CD4-positive, CD25-positive, alpha-beta regulatory T cell (primary cell): ENCODE measurements at regions not wholly inside any gene's neighbourhood (a gene's known extent, or its start where the extent isn't known, plus 50 kb on each side); places are given as distances from the start of the nearest gene placed in this dataset.

Experiments used
- ATAC-seq, 2 donors: fragments of 150-1000 bp; cut with Tn5 transposase; one replicate each; pipeline ENCODE4 v1.10.0; 2021; ENCODE audit warnings: low read depth in 2 of 2, moderate number of reproducible peaks in 2 of 2, moderate library complexity in 1 of 2
- DNase-seq, 3 donors: peaks; one replicate each; pipeline versions ENCODE4 v3.0.0 to v3.0.0-alpha.2; 2012 to 2022; ENCODE audit warnings: mixed read lengths in 1 of 3
- H3K27ac ChIP-seq: one replicate; pipeline ENCODE4 v1.7.0; 2013; ENCODE audit warnings: mild to moderate bottlenecking, low read length; ENCODE audit not compliant: insufficient read depth, poor library complexity, severe bottlenecking
- H3K27me3 ChIP-seq: one replicate; pipeline ENCODE4 v1.7.0; 2013; ENCODE audit warnings: low read length; ENCODE audit not compliant: control insufficient read depth, insufficient read depth
- H3K36me3 ChIP-seq: one replicate; pipeline ENCODE4 v1.7.0; 2013; ENCODE audit warnings: mild to moderate bottlenecking, low read length, moderate library complexity; ENCODE audit not compliant: control insufficient read depth, insufficient read depth
- H3K4me1 ChIP-seq: 2 replicates; pipeline ENCODE4 v1.7.0; 2013; ENCODE audit warnings: mild to moderate bottlenecking, low read length; ENCODE audit not compliant: insufficient read depth, control insufficient read depth, poor library complexity, severe bottlenecking
- H3K4me3 ChIP-seq: one replicate; pipeline ENCODE4 v1.7.0; 2013; ENCODE audit warnings: low read depth, mild to moderate bottlenecking, low read length, moderate library complexity
- H3K9me3 ChIP-seq, 2 experiments: 1 replicate in 1 of 2; 2 replicates in 1 of 2; pipeline ENCODE4 v1.7.0; 2013; ENCODE audit warnings: low read length in 2 of 2, mild to moderate bottlenecking in 1 of 2, moderate library complexity in 1 of 2; ENCODE audit not compliant: control insufficient read depth in 2 of 2
- H3K27ac Mint-ChIP-seq, 3 donors: one replicate each; pipeline ENCODE4 v1.8.0; 2020 to 2022; ENCODE audit warnings: mild to moderate bottlenecking in 3 of 3, mixed read lengths in 3 of 3, moderate library complexity in 2 of 3
- H3K27me3 Mint-ChIP-seq: one replicate; pipeline ENCODE4 v1.8.0; 2022; ENCODE audit warnings: mild to moderate bottlenecking, mixed read lengths
- H3K36me3 Mint-ChIP-seq: one replicate; pipeline ENCODE4 v1.8.0; 2020; ENCODE audit warnings: mixed read lengths
- H3K4me1 Mint-ChIP-seq, 4 donors: one replicate each; pipeline ENCODE4 v1.8.0; 2020 to 2022; ENCODE audit warnings: mixed read lengths in 4 of 4, mild to moderate bottlenecking in 1 of 4
- H3K4me3 Mint-ChIP-seq, 4 donors: one replicate each; pipeline ENCODE4 v1.8.0; 2020 to 2022; ENCODE audit warnings: mild to moderate bottlenecking in 4 of 4, mixed read lengths in 4 of 4, moderate library complexity in 3 of 4
- H3K9me3 Mint-ChIP-seq, 7 donors: one replicate each; pipeline ENCODE4 v1.8.0; 2020 to 2022; ENCODE audit warnings: mixed read lengths in 7 of 7, mild to moderate bottlenecking in 3 of 7, moderate library complexity in 2 of 7

- H3K9me3 ChIP-seq = no peaks in the 10 kb centered on the region
- no peaks in the 10 kb centered on the region for H3K27me3 ChIP-seq
- H3K27ac Mint-ChIP-seq = no peak overlapping the region
- no peaks in the 10 kb centered on the region for H3K4me1 Mint-ChIP-seq
- H3K36me3 Mint-ChIP-seq = no peaks in the 10 kb centered on the region
- no peak overlapping the region for H3K4me3 ChIP-seq
- no peak overlapping the region for H3K4me3 Mint-ChIP-seq
- no peak for ATAC-seq
- no peaks in the 10 kb centered on the region for H3K4me1 ChIP-seq
- no peak overlapping the region for H3K27ac ChIP-seq
- no peaks in the 10 kb centered on the region for H3K27me3 Mint-ChIP-seq
- no peaks in the 10 kb centered on the region for H3K36me3 ChIP-seq
- no peak for DNase-seq
- peaks cover 2 to 10% (median 6%) of the 10 kb centered on the region in 7 donors for H3K9me3 Mint-ChIP-seq
These were observed 132.8 kb upstream of the PAPPA start for GRCh38 chr9:116020801-116021200.

GRCh38 chr9:116027096-116027495, 126.5 kb upstream of the PAPPA start:
- Histone ChIP-seq H3K27me3 (no peaks in the 10 kb centered on the region), H3K4me1 (no peaks in the 10 kb centered on the region), H3K36me3 (no peaks in the 10 kb centered on the region), H3K4me3 (no peak overlapping the region), H3K27ac (no peak overlapping the region), H3K9me3 (no peaks in the 10 kb centered on the region)
- no peak overlapping the region for H3K4me3 Mint-ChIP-seq
- no peak overlapping the region for H3K27ac Mint-ChIP-seq
- no peaks in the 10 kb centered on the region for H3K4me1 Mint-ChIP-seq
- H3K27me3 Mint-ChIP-seq = no peaks in the 10 kb centered on the region
- no peaks in the 10 kb centered on the region for H3K36me3 Mint-ChIP-seq
- DNase-seq (no peak), ATAC-seq (no peak)
- H3K9me3 Mint-ChIP-seq = peaks cover 0 to 11% (median 3%) of the 10 kb centered on the region in 7 donors

GRCh38 chr9:116027511-116027910, 126.1 kb upstream of the PAPPA start:
- DNase-seq (no peak), ATAC-seq (no peak)
- H3K9me3 Mint-ChIP-seq = peaks cover 0 to 11% (median 3%) of the 10 kb centered on the region in 7 donors
- H3K36me3 Mint-ChIP-seq = no peaks in the 10 kb centered on the region
- H3K4me3 ChIP-seq = no peak overlapping the region
- H3K4me1 Mint-ChIP-seq = no peaks in the 10 kb centered on the region
- no peaks in the 10 kb centered on the region for H3K4me1 ChIP-seq
- no peak overlapping the region for H3K27ac ChIP-seq
- no peaks in the 10 kb centered on the region for H3K9me3 ChIP-seq
- no peaks in the 10 kb centered on the region for H3K36me3 ChIP-seq
- H3K27me3 ChIP-seq = no peaks in the 10 kb centered on the region
- no peak overlapping the region for H3K27ac Mint-ChIP-seq
- H3K27me3 Mint-ChIP-seq = no peaks in the 10 kb centered on the region
- H3K4me3 Mint-ChIP-seq = no peak overlapping the region

GRCh38 chr9:116027951-116028350, 125.6 kb upstream of the PAPPA start:
- no peak overlapping the region for H3K27ac Mint-ChIP-seq
- peaks cover 0 to 11% (median 3%) of the 10 kb centered on the region in 7 donors for H3K9me3 Mint-ChIP-seq
- H3K27me3 Mint-ChIP-seq = no peaks in the 10 kb centered on the region
- Histone ChIP-seq H3K27me3 (no peaks in the 10 kb centered on the region), H3K4me3 (no peak overlapping the region), H3K27ac (no peak overlapping the region), H3K4me1 (no peaks in the 10 kb centered on the region), H3K9me3 (no peaks in the 10 kb centered on the region), H3K36me3 (no peaks in the 10 kb centered on the region)
- DNase-seq = no peak
- no peak for ATAC-seq
- no peaks in the 10 kb centered on the region for H3K4me1 Mint-ChIP-seq
- no peaks in the 10 kb centered on the region for H3K36me3 Mint-ChIP-seq
- no peak overlapping the region for H3K4me3 Mint-ChIP-seq

- Histone ChIP-seq H3K27me3 (no peaks in the 10 kb centered on the region), H3K27ac (no peak overlapping the region), H3K9me3 (no peaks in the 10 kb centered on the region), H3K4me1 (no peaks in the 10 kb centered on the region), H3K4me3 (no peak overlapping the region), H3K36me3 (no peaks in the 10 kb centered on the region)
- Mint-ChIP-seq H3K27ac (no peak overlapping the region), H3K27me3 (no peaks in the 10 kb centered on the region), H3K36me3 (no peaks in the 10 kb centered on the region), H3K9me3 (peaks cover 0 to 14% (median 5%) of the 10 kb centered on the region in 7 donors), H3K4me1 (no peaks in the 10 kb centered on the region), H3K4me3 (no peak overlapping the region)
- ATAC-seq = no peak
- DNase-seq = no peak
These were observed 123.1 kb upstream of the PAPPA start for GRCh38 chr9:116030517-116030916.

- no peaks in the 10 kb centered on the region for H3K27me3 Mint-ChIP-seq
- H3K36me3 Mint-ChIP-seq = no peaks in the 10 kb centered on the region
- H3K4me1 Mint-ChIP-seq = no peaks in the 10 kb centered on the region
- DNase-seq = no peak
- H3K27ac Mint-ChIP-seq = no peak overlapping the region
- peaks cover 0 to 16% (median 5%) of the 10 kb centered on the region in 7 donors for H3K9me3 Mint-ChIP-seq
- Histone ChIP-seq H3K4me3 (no peak overlapping the region), H3K36me3 (no peaks in the 10 kb centered on the region), H3K9me3 (no peaks in the 10 kb centered on the region), H3K4me1 (no peaks in the 10 kb centered on the region), H3K27ac (no peak overlapping the region), H3K27me3 (no peaks in the 10 kb centered on the region)
- ATAC-seq = no peak
- no peak overlapping the region for H3K4me3 Mint-ChIP-seq
These were observed 120.7 kb upstream of the PAPPA start for GRCh38 chr9:116032683-116033440.

- Histone ChIP-seq H3K36me3 (no peaks in the 10 kb centered on the region), H3K27ac (no peak overlapping the region), H3K4me3 (no peak overlapping the region), H3K27me3 (no peaks in the 10 kb centered on the region), H3K4me1 (no peaks in the 10 kb centered on the region), H3K9me3 (peaks cover 0 to under 1% of the 10 kb centered on the region in 2 experiments)
- Mint-ChIP-seq H3K36me3 (no peaks in the 10 kb centered on the region), H3K4me3 (no peak overlapping the region), H3K9me3 (peaks cover 0 to 8% (median 3%) of the 10 kb centered on the region in 7 donors), H3K27ac (no peak overlapping the region), H3K27me3 (no peaks in the 10 kb centered on the region), H3K4me1 (no peaks in the 10 kb centered on the region)
- ATAC-seq = no peak
- DNase-seq = no peak
These were observed 114.3 kb upstream of the PAPPA start for GRCh38 chr9:116039312-116039711.

GRCh38 chr9:116039893-116040292, 113.7 kb upstream of the PAPPA start:
- Histone ChIP-seq H3K27ac (no peak overlapping the region), H3K4me1 (no peaks in the 10 kb centered on the region), H3K27me3 (no peaks in the 10 kb centered on the region), H3K36me3 (no peaks in the 10 kb centered on the region), H3K4me3 (no peak overlapping the region), H3K9me3 (peaks cover 0 to 2% of the 10 kb centered on the region in 2 experiments)
- DNase-seq = no peak
- Mint-ChIP-seq H3K9me3 (peaks cover 0 to 7% (median 4%) of the 10 kb centered on the region in 7 donors), H3K27me3 (no peaks in the 10 kb centered on the region), H3K36me3 (no peaks in the 10 kb centered on the region), H3K4me3 (no peak overlapping the region), H3K4me1 (no peaks in the 10 kb centered on the region), H3K27ac (no peak overlapping the region)
- no peak for ATAC-seq
